SK-N-SH (cell line): ENCODE measurements at regions not wholly inside any gene's neighbourhood (a gene's known extent, or its start where the extent isn't known, plus 50 kb on each side); places are given as distances from the start of the nearest gene placed in this dataset.

Experiments used
- CTCF ChIA-PET: fragments of 300-600, 350-600 bp; formaldehyde crosslinking; extraction: SDS; loops from one replicate; lab custom pipeline; 2021; lab: Yijun Ruan, JAX
- POLR2A ChIA-PET: fragments of 350-600 bp; sonication (Branson Sonifier 250); formaldehyde crosslinking; extraction: SDS; loops from one replicate; lab custom pipeline; 2020; ENCODE audit warnings: antibody characterized with exemption, inconsistent platforms; lab: Yijun Ruan, JAX
- DNase-seq: peaks from one replicate; pipeline ENCODE4 v3.0.0; 2012
- H2AFZ ChIP-seq: fragments of 200-600 bp; sonication (generic); 2 replicates; pipeline ENCODE4 v1.8.1; 2016; ENCODE audit warnings: antibody characterized with exemption, mild to moderate bottlenecking, low read depth
- H3F3A ChIP-seq: fragments of 200-600 bp; sonication (generic); replicated peaks from 2 replicates; pipeline ENCODE3; 2016; ENCODE audit warnings: antibody characterized with exemption, mild to moderate bottlenecking; ENCODE audit not compliant: insufficient read depth
- H3K27ac ChIP-seq, 2 experiments: fragments of 200-500 bp in 1 of 2; fragments of 200-600 bp in 1 of 2; sonication (Bioruptor generic) in 1 of 2; sonication (generic), shearing (Covaris generic) in 1 of 2; 2 replicates each; pipeline versions ENCODE4 v1.5.1 to v1.6.1; 2014 to 2016; ENCODE audit warnings: low read depth in 2 of 2, inconsistent platforms in 1 of 2, low read length in 1 of 2, mild to moderate bottlenecking in 1 of 2, mixed read lengths in 1 of 2
- H3K27me3 ChIP-seq: fragments of 200-600 bp; sonication (generic), shearing (Covaris generic); 2 replicates; pipeline ENCODE4 v1.6.1; 2016; ENCODE audit warnings: mixed run types; ENCODE audit not compliant: insufficient read depth
- H3K36me3 ChIP-seq, 2 experiments: fragments of 200-500 bp in 1 of 2; fragments of 200-600 bp in 1 of 2; sonication (Bioruptor generic) in 1 of 2; sonication (generic) in 1 of 2; replicated peaks in 1 of 2; 2 replicates each; pipeline versions ENCODE3 to v1.5.1; 2014 to 2016; ENCODE audit warnings: low read length in 1 of 2, mild to moderate bottlenecking in 1 of 2; ENCODE audit not compliant: insufficient read depth in 2 of 2, control insufficient read depth in 1 of 2
- H3K4me1 ChIP-seq, 2 experiments: fragments of 200-500 bp in 1 of 2; fragments of 200-600 bp in 1 of 2; sonication (Bioruptor generic) in 1 of 2; sonication (generic), shearing (Covaris generic) in 1 of 2; 2 replicates each; pipeline versions ENCODE4 v1.5.1 to v1.6.1; 2014 to 2016; ENCODE audit warnings: low read depth in 1 of 2, low read length in 1 of 2, mixed run types in 1 of 2; ENCODE audit not compliant: insufficient read depth in 2 of 2, control insufficient read depth in 1 of 2
- H3K4me2 ChIP-seq: fragments of 200-600 bp; sonication (generic), shearing (Covaris generic); 2 replicates; pipeline ENCODE4 v1.6.1; 2017; ENCODE audit warnings: mixed run types
- H3K4me3 ChIP-seq, 2 experiments: fragments of 200-500 bp in 1 of 2; fragments of 200-600 bp in 1 of 2; sonication (Bioruptor generic) in 1 of 2; sonication (generic), shearing (Covaris generic) in 1 of 2; 2 replicates each; pipeline versions ENCODE4 v1.5.1 to v1.8.1; 2014 to 2016; ENCODE audit warnings: low read depth in 2 of 2, inconsistent platforms in 1 of 2, low read length in 1 of 2, mild to moderate bottlenecking in 1 of 2, mixed read lengths in 1 of 2, moderate library complexity in 1 of 2
- H3K79me2 ChIP-seq: fragments of 200-600 bp; sonication (generic); 2 replicates; pipeline ENCODE4 v1.8.1; 2017; ENCODE audit warnings: mild to moderate bottlenecking; ENCODE audit not compliant: insufficient read depth
- H3K9ac ChIP-seq: fragments of 200-600 bp; sonication (generic); 2 replicates; pipeline ENCODE4 v1.6.1; 2017; ENCODE audit warnings: mixed run types
- H3K9me2 ChIP-seq: fragments of 200-600 bp; sonication (generic); 2 replicates; pipeline ENCODE4 v1.6.1; 2017; ENCODE audit warnings: mixed run types
- H3K9me3 ChIP-seq: fragments of 200-600 bp; sonication (generic); 2 replicates; pipeline ENCODE4 v1.6.1; 2017; ENCODE audit warnings: mixed run types, mild to moderate bottlenecking, moderate library complexity
- H4K20me1 ChIP-seq: fragments of 200-600 bp; sonication (generic); 2 replicates; pipeline ENCODE4 v1.6.1; 2017; ENCODE audit warnings: mild to moderate bottlenecking, mixed run types; ENCODE audit not compliant: insufficient read depth
- CHD2 ChIP-seq: fragments of 150-350 bp; IDR thresholded peaks from 2 replicates; pipeline ENCODE4 v1.6.1; 2018; ENCODE audit warnings: low read length; ENCODE audit not compliant: partially characterized antibody
- CTCF ChIP-seq: fragments of 200-600 bp; sonication (generic); IDR thresholded peaks from 2 replicates; pipeline ENCODE4 v1.6.1; 2017; ENCODE audit warnings: antibody characterized with exemption, mild to moderate bottlenecking, moderate library complexity
- EP300 ChIP-seq, 2 experiments: IDR thresholded peaks; 2 replicates each; pipeline versions ENCODE4 v1.4.0 to v1.6.1; 2012; ENCODE audit warnings: borderline replicate concordance in 1 of 2, low read depth in 1 of 2, low read length in 1 of 2
- GATA2 ChIP-seq: sonication (generic); formaldehyde crosslinking; IDR thresholded peaks from 2 replicates; pipeline ENCODE4 v1.5.0; 2020; ENCODE audit warnings: mild to moderate bottlenecking, missing genetic modification reagents
- MAX ChIP-seq: IDR thresholded peaks from 2 replicates; pipeline ENCODE4 v1.4.0; 2012; ENCODE audit warnings: low read depth
- NRF1 ChIP-seq: IDR thresholded peaks from 2 replicates; pipeline ENCODE4 v1.6.1; 2012; ENCODE audit warnings: low read depth, mild to moderate bottlenecking, low read length
- REST ChIP-seq: IDR thresholded peaks from 2 replicates; pipeline ENCODE4 v1.6.1; 2012; ENCODE audit warnings: mild to moderate bottlenecking, low read depth, low read length, moderate library complexity
- RXRA ChIP-seq: IDR thresholded peaks from 2 replicates; pipeline ENCODE4 v1.4.0; 2012; ENCODE audit warnings: low read depth, mild to moderate bottlenecking, borderline replicate concordance
- SIN3A ChIP-seq: IDR thresholded peaks from 2 replicates; pipeline ENCODE4 v1.6.1; 2012; ENCODE audit warnings: low read depth, mild to moderate bottlenecking, low read length, moderate library complexity, borderline replicate concordance
- TAF1 ChIP-seq: IDR thresholded peaks from 2 replicates; pipeline ENCODE4 v1.6.1; 2012; ENCODE audit warnings: low read depth, mild to moderate bottlenecking, low read length, moderate library complexity, borderline replicate concordance
- TCF12 ChIP-seq: IDR thresholded peaks from 2 replicates; pipeline ENCODE4 v1.4.0; 2012
- USF1 ChIP-seq: IDR thresholded peaks from 2 replicates; pipeline ENCODE4 v1.4.0; 2012; ENCODE audit warnings: low read depth, borderline replicate concordance
- YY1 ChIP-seq: IDR thresholded peaks from 2 replicates; pipeline ENCODE4 v1.4.0; 2012; ENCODE audit warnings: low read depth, mild to moderate bottlenecking
- ZBTB33 ChIP-seq: IDR thresholded peaks from 2 replicates; pipeline ENCODE4 v1.4.0; 2012; ENCODE audit warnings: low read depth, borderline replicate concordance
- WGBS: methylation state at CpG from one replicate; pipeline ENCODE4 v1.1.6; 2017; ENCODE audit warnings: low lambda C conversion rate; 5-methylcytosine and 5-hydroxymethylcytosine counted together

GRCh38 chr7:18295781-18296423 is 199.6 kb upstream of the HDAC9 start:
- Histone ChIP-seq H2AFZ (no peak overlapping the region), H3K4me3 (no peak overlapping the region)
- 2% methylated on average over 3 of the region's 3 CpGs for WGBS
- no peak for TF ChIP-seq USF1
- TF ChIP-seq CTCF = no peak
- TF ChIP-seq TAF1 = no peak
- TF ChIP-seq REST = no peak
- TF ChIP-seq RXRA = no peak
- no peak for TF ChIP-seq ZBTB33
- TF ChIP-seq TCF12 = no peak
- TF ChIP-seq EP300 (IDR thresholded peaks at IDR 0.05; ENCODE audit: borderline replicate concordance in 1 of 2, low read depth in 1 of 2, low read length in 1 of 2) = no peak
- no peak for TF ChIP-seq YY1
- TF ChIP-seq CHD2 = no peak
- TF ChIP-seq SIN3A = no peak
- no peak for TF ChIP-seq MAX
- no peak for TF ChIP-seq GATA2 (CRISPR knock-in tag)
- no peak for TF ChIP-seq NRF1
- TF ChIP-seq, all 33 proteins: peak for 0
- Histone ChIP-seq H3K27me3 (peaks cover 12% of the 10 kb centered on the region; the same call in 1 of the 2 replicates), H3K4me2 (no peak overlapping the region), H3K79me2 (no peaks in the 10 kb centered on the region), H3K9ac (no peak overlapping the region), H3K9me3 (no peaks in the 10 kb centered on the region), H3K27ac (no peak overlapping the region), H3F3A (no peaks in the 10 kb centered on the region), H3K4me1 (no peaks in the 10 kb centered on the region), H4K20me1 (no peaks in the 10 kb centered on the region), H3K9me2 (no peaks in the 10 kb centered on the region), H3K36me3 (no peaks in the 10 kb centered on the region)
- POLR2A ChIA-PET = no interaction called here
- CTCF ChIA-PET = interaction anchor here (0.8 to 1.7 kb wide), 4 partner anchors 25 to 1033 kb away, joined by 3 to 6 read pairs (median 5); no protein-coding TSS in a partner anchor
- DNase-seq = no peak
